Uterus (tissue), 3 donors: ENCODE measurements at regions not wholly inside any gene's neighbourhood (a gene's known extent, or its start where the extent isn't known, plus 50 kb on each side); places are given as distances from the start of the nearest gene placed in this dataset.

Experiments
- DNase-seq, 2 donors: peaks; one replicate each; pipeline ENCODE4 v3.0.0-alpha.2; 2019 to 2020
- H3K27ac ChIP-seq, 2 donors: fragments of 200-600 bp; sonication (generic); 1 replicate in 1 of 2; 2 replicates in 1 of 2; pipeline ENCODE4 v1.5.1; 2016 to 2018
- H3K27me3 ChIP-seq, 2 donors: fragments of 200-600 bp; sonication (generic); one replicate each; pipeline ENCODE4 v1.5.1; 2018 to 2019; ENCODE audit warnings: control low read depth in 1 of 2
- H3K36me3 ChIP-seq, 2 donors: fragments of 200-600 bp; sonication (generic); one replicate each; pipeline ENCODE4 v1.5.1; 2019; ENCODE audit warnings: control low read depth in 1 of 2
- H3K4me1 ChIP-seq, 2 donors: fragments of 200-600 bp; sonication (generic); one replicate each; pipeline ENCODE4 v1.5.1; 2018 to 2019; ENCODE audit warnings: control low read depth in 1 of 2
- H3K4me3 ChIP-seq, 2 donors: fragments of 200-600 bp; sonication (generic); 1 replicate in 1 of 2; 2 replicates in 1 of 2; pipeline ENCODE4 v1.5.1; 2018 to 2019; ENCODE audit warnings: mild to moderate bottlenecking in 1 of 2
- H3K9me3 ChIP-seq, 2 donors: fragments of 200-600 bp; sonication (generic); one replicate each; pipeline ENCODE4 v1.5.1; 2019; ENCODE audit warnings: control low read depth in 1 of 2
- POLR2A ChIP-seq, 2 donors: fragments of 450-650 bp; IDR thresholded peaks; one replicate each; pipeline ENCODE4 v1.6.1; 2016; ENCODE audit warnings: antibody characterized with exemption in 2 of 2, mild to moderate bottlenecking in 1 of 2, moderate library complexity in 1 of 2
- intact Hi-C: fragments of 100-400 bp; cut with DNase I; formaldehyde crosslinking; loops from one replicate; pipeline ENCODE4 v1.15.1; 2023; ENCODE audit warnings: low total_unique reads
- TF ChIP-seq, protein P1 (sequence below), 4 experiments: fragments of 200-600 bp in 2 of 4; fragments of 450-650 bp in 2 of 4; sonication (generic) in 2 of 4; IDR thresholded peaks; one replicate each; pipeline ENCODE4 v1.5.1; 2016 to 2019; ENCODE audit warnings: antibody characterized with exemption in 4 of 4, mild to moderate bottlenecking in 2 of 4, moderate library complexity in 1 of 4
- donor health status: DM: yes; HTN: yes; CAD: no.

DNA sequence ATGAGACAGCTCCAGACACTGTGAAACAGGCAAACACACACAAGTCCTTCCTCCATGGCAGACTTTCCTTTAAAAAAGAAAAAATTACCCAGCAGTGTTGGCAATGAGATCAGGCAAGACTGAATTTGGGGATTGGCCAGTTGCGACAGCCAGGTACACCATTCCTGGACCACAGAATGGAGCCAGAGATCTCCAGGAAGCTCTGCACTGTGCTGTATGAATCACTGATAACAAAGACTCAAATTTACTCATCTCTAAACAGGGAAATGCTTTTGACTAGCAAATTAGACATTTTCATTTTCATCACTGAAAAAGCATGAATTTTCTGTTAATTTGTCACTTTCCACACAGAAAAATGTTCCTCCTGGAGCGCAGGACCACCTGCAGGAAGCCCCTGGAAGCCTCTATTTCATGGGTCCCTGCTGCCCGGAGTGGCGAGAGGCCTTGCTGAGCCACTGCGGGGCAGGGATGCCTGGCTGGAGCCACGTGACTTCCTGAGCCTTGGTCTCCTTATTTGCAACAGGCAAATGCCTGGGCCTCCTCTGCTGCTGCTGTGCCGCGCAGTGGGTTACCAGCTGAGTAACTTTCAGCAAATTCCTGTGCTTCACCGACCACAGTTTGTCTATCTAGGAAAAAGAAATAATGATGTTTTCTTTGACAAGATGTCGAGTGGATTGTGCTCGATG lies 185.9 kb upstream of the ZNF618 start:
- no peaks in the 10 kb centered on the region for H3K27me3 ChIP-seq
- intact Hi-C loops, result no loop called here

DNA sequence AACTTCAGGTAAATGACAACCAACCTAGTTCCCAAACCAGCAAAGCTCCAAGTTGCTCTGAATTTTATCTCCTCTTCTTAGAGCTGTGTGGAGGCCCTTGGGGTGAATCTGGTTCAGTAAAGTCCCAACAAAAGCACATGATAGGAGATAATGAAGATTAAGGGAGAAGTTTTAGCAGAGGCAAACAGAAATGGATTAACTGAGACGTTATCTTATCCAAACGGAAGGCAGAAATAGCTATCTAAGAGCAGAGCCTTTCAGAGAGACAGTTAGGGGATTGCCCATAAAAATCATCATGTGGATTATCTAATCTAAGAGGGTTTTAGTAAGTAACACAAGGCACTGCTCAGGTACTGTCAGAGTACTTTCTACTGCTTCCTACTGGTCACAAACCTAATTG lies 183.9 kb upstream of the ZNF618 start:
- TF ChIP-seq, protein P1, sequence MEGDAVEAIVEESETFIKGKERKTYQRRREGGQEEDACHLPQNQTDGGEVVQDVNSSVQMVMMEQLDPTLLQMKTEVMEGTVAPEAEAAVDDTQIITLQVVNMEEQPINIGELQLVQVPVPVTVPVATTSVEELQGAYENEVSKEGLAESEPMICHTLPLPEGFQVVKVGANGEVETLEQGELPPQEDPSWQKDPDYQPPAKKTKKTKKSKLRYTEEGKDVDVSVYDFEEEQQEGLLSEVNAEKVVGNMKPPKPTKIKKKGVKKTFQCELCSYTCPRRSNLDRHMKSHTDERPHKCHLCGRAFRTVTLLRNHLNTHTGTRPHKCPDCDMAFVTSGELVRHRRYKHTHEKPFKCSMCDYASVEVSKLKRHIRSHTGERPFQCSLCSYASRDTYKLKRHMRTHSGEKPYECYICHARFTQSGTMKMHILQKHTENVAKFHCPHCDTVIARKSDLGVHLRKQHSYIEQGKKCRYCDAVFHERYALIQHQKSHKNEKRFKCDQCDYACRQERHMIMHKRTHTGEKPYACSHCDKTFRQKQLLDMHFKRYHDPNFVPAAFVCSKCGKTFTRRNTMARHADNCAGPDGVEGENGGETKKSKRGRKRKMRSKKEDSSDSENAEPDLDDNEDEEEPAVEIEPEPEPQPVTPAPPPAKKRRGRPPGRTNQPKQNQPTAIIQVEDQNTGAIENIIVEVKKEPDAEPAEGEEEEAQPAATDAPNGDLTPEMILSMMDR (IDR thresholded peaks at IDR 0.05), result no peak
- no peak for TF ChIP-seq POLR2A (IDR thresholded peaks at IDR 0.05)
- intact Hi-C loops, result no loop called here
- H3K4me1 ChIP-seq, result peaks cover 0 to 7% of the 10 kb centered on the region in 2 donors
- no peak for DNase-seq
- no peaks in the 10 kb centered on the region for H3K9me3 ChIP-seq
- H3K27me3 ChIP-seq, result no peaks in the 10 kb centered on the region
- H3K4me3 ChIP-seq, result no peak overlapping the region
- no peak overlapping the region for H3K27ac ChIP-seq
- H3K36me3 ChIP-seq, result no peaks in the 10 kb centered on the region

More for the DNA sequence above, 185.9 kb upstream of the ZNF618 start:
- no peak for DNase-seq
- no peak overlapping the region for H3K27ac ChIP-seq
- no peaks in the 10 kb centered on the region for H3K36me3 ChIP-seq
- no peak overlapping the region for H3K4me3 ChIP-seq
- H3K9me3 ChIP-seq, result no peaks in the 10 kb centered on the region
- no peak for TF ChIP-seq POLR2A (IDR thresholded peaks at IDR 0.05)
- TF ChIP-seq, protein P1 (IDR thresholded peaks at IDR 0.05), result no peak
- peaks cover 0 to 7% of the 10 kb centered on the region in 2 donors for H3K4me1 ChIP-seq

DNA sequence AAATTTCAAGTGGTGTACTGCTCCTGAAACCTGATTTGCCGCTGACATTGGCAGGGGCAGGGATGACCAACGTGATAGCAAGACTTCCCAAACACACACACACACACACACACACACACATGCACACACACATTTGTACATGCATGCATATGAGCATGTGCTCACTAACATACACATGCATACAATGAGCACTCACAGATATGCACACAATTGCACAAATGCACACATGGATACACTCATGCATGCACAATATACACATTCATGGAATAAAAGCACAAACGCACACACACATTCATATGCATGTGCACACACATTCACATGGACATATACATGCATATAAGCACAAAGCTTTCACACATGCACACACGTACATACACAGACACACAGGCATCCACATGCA lies 181.2 kb upstream of the ZNF618 start:
- DNase-seq, result no peak
- H3K4me3 ChIP-seq, result no peak overlapping the region
- no peaks in the 10 kb centered on the region for H3K27me3 ChIP-seq
- H3K4me1 ChIP-seq, result no peaks in the 10 kb centered on the region
- intact Hi-C loops, result no loop called here
- no peaks in the 10 kb centered on the region for H3K36me3 ChIP-seq
- H3K27ac ChIP-seq, result no peak overlapping the region
- H3K9me3 ChIP-seq, result no peaks in the 10 kb centered on the region
- TF ChIP-seq POLR2A (IDR thresholded peaks at IDR 0.05), result no peak
- TF ChIP-seq, protein P1 (IDR thresholded peaks at IDR 0.05), result no peak

DNA sequence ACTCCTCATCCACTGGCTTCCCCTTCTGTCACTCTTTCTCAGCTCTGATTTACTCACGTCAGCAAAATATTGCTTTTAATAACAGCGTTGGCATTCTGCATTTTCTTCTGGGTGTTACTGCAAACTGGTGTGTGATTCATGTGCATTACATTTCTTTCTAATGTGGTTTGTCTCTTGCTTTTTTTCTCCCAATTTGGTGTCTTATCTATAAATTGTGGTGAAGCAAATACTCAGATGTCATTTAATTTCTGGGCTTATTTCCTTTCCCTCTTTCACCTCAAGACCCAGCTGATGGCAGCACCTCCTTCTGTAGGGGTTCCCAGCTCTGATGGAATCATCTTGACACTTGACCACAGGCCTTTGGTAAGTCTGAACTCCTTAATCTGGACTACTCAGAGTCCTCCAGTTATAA lies 180.7 kb upstream of the ZNF618 start:
- intact Hi-C loops, result no loop called here
- TF ChIP-seq POLR2A (IDR thresholded peaks at IDR 0.05), result no peak
- TF ChIP-seq, protein P1 (IDR thresholded peaks at IDR 0.05), result no peak
- DNase-seq, result no peak
- Histone ChIP-seq H3K4me1 (no peaks in the 10 kb centered on the region), H3K9me3 (no peaks in the 10 kb centered on the region), H3K4me3 (no peak overlapping the region), H3K27ac (no peak overlapping the region), H3K27me3 (no peaks in the 10 kb centered on the region), H3K36me3 (no peaks in the 10 kb centered on the region)

DNA sequence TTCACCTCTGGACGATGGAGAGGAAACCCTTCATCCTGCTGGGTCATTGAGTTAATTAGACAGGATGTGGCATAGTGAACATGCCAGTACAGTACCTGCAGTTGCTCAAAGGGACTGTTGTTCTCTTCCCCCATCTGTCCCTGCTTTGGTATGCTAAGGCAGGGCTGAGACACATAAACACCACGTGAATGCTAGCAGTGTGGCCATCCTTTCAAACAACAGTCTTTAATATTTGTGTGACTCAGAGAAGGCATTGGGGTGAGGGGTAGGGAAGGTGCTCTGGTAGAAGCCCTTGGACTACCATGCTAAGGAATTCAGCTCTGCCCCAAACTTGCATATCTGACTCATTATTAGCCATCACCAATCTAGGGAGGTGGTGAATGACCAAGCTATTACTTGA lies 180.2 kb upstream of the ZNF618 start:
- intact Hi-C loops, result no loop called here
- Histone ChIP-seq H3K4me1 (no peaks in the 10 kb centered on the region), H3K27me3 (no peaks in the 10 kb centered on the region), H3K36me3 (no peaks in the 10 kb centered on the region), H3K27ac (no peak overlapping the region), H3K4me3 (no peak overlapping the region), H3K9me3 (no peaks in the 10 kb centered on the region)
- TF ChIP-seq POLR2A (IDR thresholded peaks at IDR 0.05), result no peak
- TF ChIP-seq, protein P1 (IDR thresholded peaks at IDR 0.05), result no peak
- DNase-seq, result no peak
